ENCODE measurements at regions not wholly inside any gene's neighbourhood (a gene's known extent, or its start where the extent isn't known, plus 50 kb on each side); places are given as distances from the start of the nearest gene placed in this dataset.

GRCh38 chr12:115135800-115136211 is 451.8 kb upstream of the TBX3 start:
- TF ChIP-seq CTCF (IDR thresholded peaks at IDR 0.05) (no peak), POLR2A (IDR thresholded peaks at IDR 0.05) (no peak)

All from lower leg skin (tissue), 3 donors.